ENCODE measurements at regions not wholly inside any gene's neighbourhood (a gene's known extent, or its start where the extent isn't known, plus 50 kb on each side); places are given as distances from the start of the nearest gene placed in this dataset.

DNA sequence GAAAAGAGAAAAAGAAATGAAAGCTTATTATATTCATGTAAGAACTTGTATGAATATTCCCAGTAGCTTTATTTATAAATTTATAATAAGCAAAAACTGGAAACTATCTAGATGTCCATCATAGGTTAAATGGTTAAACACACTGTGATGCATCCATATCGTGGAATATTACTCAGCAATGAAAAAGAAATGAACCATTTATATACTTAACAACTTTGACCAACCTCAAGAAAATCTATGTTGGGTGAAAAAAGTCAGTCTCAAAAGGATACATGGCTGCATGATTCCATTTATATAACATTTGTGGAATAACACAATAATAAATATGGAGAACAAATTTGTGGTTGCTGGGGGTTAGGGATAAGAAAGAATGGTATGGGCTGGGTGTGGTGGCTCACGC is 713.0 kb upstream of the SGO1 start:
- no peak for TF ChIP-seq CTCF (IDR thresholded peaks at IDR 0.05)
- no peak for TF ChIP-seq POLR2A (IDR thresholded peaks at IDR 0.05)

All from thyroid gland (tissue), 4 donors.